Karpas-422 (cell line): ENCODE measurements at regions not wholly inside any gene's neighbourhood (a gene's known extent, or its start where the extent isn't known, plus 50 kb on each side); places are given as distances from the start of the nearest gene placed in this dataset.
"Not testable (repeated sequence)": the region's sequence is repeated elsewhere in the genome, so short reads cannot be mapped to it uniquely, and the experiment has no call there.

Experiments used
- DNase-seq: peaks from one replicate; pipeline ENCODE4 v3.0.0-alpha.2; 2015
- H2AFZ ChIP-seq: fragments of 200-600 bp; sonication (generic); 2 replicates; pipeline ENCODE4 v1.6.1; 2014; ENCODE audit warnings: antibody characterized with exemption, low read length, mixed read lengths
- H3K27ac ChIP-seq: fragments of 200-600 bp; sonication (generic); 2 replicates; pipeline ENCODE4 v1.5.1; 2014; ENCODE audit warnings: mild to moderate bottlenecking, low read length, moderate library complexity
- H3K27me3 ChIP-seq: fragments of 200-600 bp; sonication (generic); 2 replicates; pipeline ENCODE4 v1.6.1; 2014; ENCODE audit warnings: low read length, mixed read lengths
- H3K36me3 ChIP-seq: fragments of 200-600 bp; sonication (generic); 2 replicates; pipeline ENCODE4 v1.6.1; 2014; ENCODE audit warnings: low read length, mixed read lengths; ENCODE audit not compliant: insufficient read depth
- H3K4me1 ChIP-seq: fragments of 200-600 bp; sonication (generic); 2 replicates; pipeline ENCODE4 v1.6.1; 2014; ENCODE audit warnings: mild to moderate bottlenecking, low read length, mixed read lengths
- H3K4me2 ChIP-seq: fragments of 200-600 bp; sonication (generic); 2 replicates; pipeline ENCODE4 v1.6.1; 2014; ENCODE audit warnings: low read length, low read depth, mild to moderate bottlenecking; ENCODE audit not compliant: poor library complexity, severe bottlenecking
- H3K4me3 ChIP-seq: fragments of 200-600 bp; sonication (generic); 2 replicates; pipeline ENCODE4 v1.5.1; 2014; ENCODE audit warnings: mild to moderate bottlenecking, antibody characterized with exemption, low read length, mixed read lengths
- H3K79me2 ChIP-seq: fragments of 200-600 bp; sonication (generic); 2 replicates; pipeline ENCODE4 v1.6.1; 2014; ENCODE audit warnings: mild to moderate bottlenecking, low read length, mixed read lengths
- H3K9ac ChIP-seq: fragments of 200-600 bp; sonication (generic); 2 replicates; pipeline ENCODE4 v1.6.0; 2014; ENCODE audit warnings: low read length
- H3K9me2 ChIP-seq: fragments of 200-600 bp; sonication (generic), shearing (Covaris generic); replicated peaks from 2 replicates; pipeline ENCODE4 v1.6.0; 2014; ENCODE audit warnings: mild to moderate bottlenecking, low read length, moderate library complexity; ENCODE audit not compliant: insufficient read depth
- H3K9me3 ChIP-seq: fragments of 300-700, 200-600 bp; sonication (generic); 2 replicates; pipeline ENCODE4 v1.6.1; 2014; ENCODE audit warnings: low read length, mixed read lengths
- H4K20me1 ChIP-seq: fragments of 200-600 bp; sonication (generic); 2 replicates; pipeline ENCODE4 v1.6.1; 2014; ENCODE audit warnings: mild to moderate bottlenecking, antibody characterized with exemption, low read length, low read depth; ENCODE audit not compliant: insufficient read depth

- H3K79me2 ChIP-seq: no peaks in the 10 kb centered on the region
- no peaks in the 10 kb centered on the region for H3K9me2 ChIP-seq
- no peaks in the 10 kb centered on the region for H3K27me3 ChIP-seq
- H3K9me3 ChIP-seq: no peaks in the 10 kb centered on the region
- no peaks in the 10 kb centered on the region for H4K20me1 ChIP-seq
- no peaks in the 10 kb centered on the region for H3K36me3 ChIP-seq
- no peaks in the 10 kb centered on the region for H3K4me1 ChIP-seq
- H2AFZ ChIP-seq: no peak overlapping the region
- DNase-seq: no peak
- H3K4me3 ChIP-seq: no peak overlapping the region
- no peak overlapping the region for H3K9ac ChIP-seq
- H3K4me2 ChIP-seq: no peak overlapping the region
- no peak overlapping the region for H3K27ac ChIP-seq
These were observed 156.2 kb upstream of the TNRC6C start for GRCh38 chr17:77802333-77802615.

DNA sequence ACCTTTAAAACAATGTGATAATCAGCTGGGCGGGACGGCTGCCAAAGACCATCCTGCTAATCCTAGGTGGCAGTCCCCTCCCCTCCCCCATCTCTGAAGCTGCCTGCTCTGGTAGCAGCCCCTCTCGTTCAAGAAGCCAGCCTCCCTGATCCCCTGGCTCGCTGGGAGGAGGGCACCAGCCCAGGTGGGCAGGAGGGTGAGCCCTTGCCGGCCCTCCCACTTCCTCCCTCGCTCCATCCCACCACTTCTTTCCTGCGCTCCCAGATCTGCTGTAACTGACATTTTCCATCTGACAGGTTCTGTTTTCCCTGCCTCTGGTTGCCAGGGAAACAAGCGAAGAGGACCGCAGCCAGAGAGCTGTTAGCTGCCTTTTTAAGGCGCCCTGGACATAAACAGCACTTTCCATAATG, 155.7 kb upstream of the TNRC6C start:
- Histone ChIP-seq H3K79me2 (no peaks in the 10 kb centered on the region), H3K4me3 (no peak overlapping the region), H3K4me2 (no peak overlapping the region), H3K27me3 (no peaks in the 10 kb centered on the region), H3K9me2 (no peaks in the 10 kb centered on the region), H4K20me1 (no peaks in the 10 kb centered on the region), H3K9ac (no peak overlapping the region), H3K27ac (no peak overlapping the region), H3K4me1 (no peaks in the 10 kb centered on the region), H3K36me3 (no peaks in the 10 kb centered on the region), H3K9me3 (no peaks in the 10 kb centered on the region), H2AFZ (no peak overlapping the region)
- no peak for DNase-seq

- no peak for DNase-seq
These were observed 154.8 kb upstream of the TNRC6C start for GRCh38 chr17:77803726-77804125.

DNA sequence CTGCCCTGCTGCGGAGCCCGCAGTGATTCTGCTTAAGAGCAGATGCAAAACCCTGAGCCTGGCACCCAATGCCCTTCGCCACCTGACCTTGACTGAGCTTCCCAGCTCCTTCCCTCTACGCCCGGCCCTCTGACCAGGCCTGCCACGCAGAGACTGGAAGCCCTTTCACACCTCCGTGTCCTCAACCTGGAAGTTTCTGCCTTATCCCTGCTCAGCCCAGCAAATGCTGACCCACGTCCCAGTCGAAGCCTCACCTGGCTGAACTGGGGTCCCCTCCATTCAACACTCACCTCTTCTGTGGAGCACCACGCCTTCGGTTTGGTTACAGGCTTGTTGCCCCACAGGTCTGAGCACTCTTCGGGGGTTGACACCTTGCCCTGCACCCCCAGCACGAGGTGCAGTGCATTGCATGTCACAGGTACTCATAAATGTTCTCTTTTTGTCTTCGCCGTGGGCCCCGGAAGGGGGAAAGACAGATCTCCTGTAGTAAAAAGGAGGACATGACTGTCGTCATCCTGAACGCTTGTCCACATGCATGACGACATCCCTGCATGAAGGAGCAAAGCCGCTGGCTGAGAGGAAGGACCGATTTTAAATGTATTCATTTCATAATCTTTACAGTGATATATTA, 153.6 kb upstream of the TNRC6C start:
- H3K36me3 ChIP-seq: no peaks in the 10 kb centered on the region
- H3K9me3 ChIP-seq: no peaks in the 10 kb centered on the region
- H3K9ac ChIP-seq: no peak overlapping the region
- no peak for DNase-seq
- no peaks in the 10 kb centered on the region for H3K4me1 ChIP-seq
- no peak overlapping the region for H3K4me2 ChIP-seq
- H2AFZ ChIP-seq: no peak overlapping the region
- no peaks in the 10 kb centered on the region for H4K20me1 ChIP-seq
- no peaks in the 10 kb centered on the region for H3K27me3 ChIP-seq
- H3K79me2 ChIP-seq: no peaks in the 10 kb centered on the region
- H3K27ac ChIP-seq: no peak overlapping the region
- no peaks in the 10 kb centered on the region for H3K9me2 ChIP-seq
- H3K4me3 ChIP-seq: no peak overlapping the region

More at GRCh38 chr17:77803726-77804125, 154.8 kb upstream of the TNRC6C start:
- Histone ChIP-seq H3K79me2 (no peaks in the 10 kb centered on the region), H3K9ac (no peak overlapping the region), H3K9me3 (no peaks in the 10 kb centered on the region), H3K4me1 (no peaks in the 10 kb centered on the region), H3K4me3 (no peak overlapping the region), H3K36me3 (no peaks in the 10 kb centered on the region), H3K27me3 (no peaks in the 10 kb centered on the region), H2AFZ (no peak overlapping the region), H3K27ac (no peak overlapping the region), H3K4me2 (no peak overlapping the region), H3K9me2 (no peaks in the 10 kb centered on the region), H4K20me1 (no peaks in the 10 kb centered on the region)

DNA sequence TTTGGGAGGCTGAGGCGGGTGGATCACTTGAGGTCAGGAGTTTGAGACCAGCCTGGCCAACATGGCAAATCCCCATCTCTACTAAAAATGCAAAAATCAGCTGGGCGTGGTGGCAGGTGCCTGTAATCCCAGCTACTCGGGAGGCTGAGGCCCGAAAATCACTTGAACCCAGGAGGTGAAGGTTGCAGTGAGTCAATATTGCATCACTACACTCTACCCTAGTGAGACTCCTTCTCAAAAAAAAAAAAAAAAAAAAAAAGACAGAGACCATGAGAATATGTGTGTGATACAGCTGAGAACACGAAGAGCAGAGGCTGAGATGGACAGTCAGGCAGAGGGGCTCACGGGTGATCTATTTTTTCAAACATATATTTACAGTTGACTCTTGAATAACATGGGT, 152.5 kb upstream of the TNRC6C start:
- not testable (repeated sequence) for H3K79me2 ChIP-seq, H3K27ac ChIP-seq, H2AFZ ChIP-seq, H3K36me3 ChIP-seq, H4K20me1 ChIP-seq, H3K27me3 ChIP-seq, H3K4me2 ChIP-seq, H3K9me2 ChIP-seq, H3K4me1 ChIP-seq, H3K4me3 ChIP-seq, H3K9me3 ChIP-seq, DNase-seq, H3K9ac ChIP-seq

- H3K4me2 ChIP-seq: no peak overlapping the region
- H3K9me2 ChIP-seq: no peaks in the 10 kb centered on the region
- H3K36me3 ChIP-seq: no peaks in the 10 kb centered on the region
- no peaks in the 10 kb centered on the region for H4K20me1 ChIP-seq
- H3K79me2 ChIP-seq: no peaks in the 10 kb centered on the region
- no peak overlapping the region for H3K4me3 ChIP-seq
- no peaks in the 10 kb centered on the region for H3K4me1 ChIP-seq
- H3K9me3 ChIP-seq: no peaks in the 10 kb centered on the region
- H2AFZ ChIP-seq: no peak overlapping the region
- H3K9ac ChIP-seq: no peak overlapping the region
- no peak overlapping the region for H3K27ac ChIP-seq
- H3K27me3 ChIP-seq: no peaks in the 10 kb centered on the region
- DNase-seq: no peak
These were observed 151.3 kb upstream of the TNRC6C start for GRCh38 chr17:77807051-77807745.

GRCh38 chr17:77807746-77808441, 150.6 kb upstream of the TNRC6C start:
- Histone ChIP-seq H3K27me3 (no peaks in the 10 kb centered on the region), H3K9me2 (no peaks in the 10 kb centered on the region), H3K79me2 (no peaks in the 10 kb centered on the region), H3K4me3 (no peak overlapping the region), H4K20me1 (no peaks in the 10 kb centered on the region), H3K4me2 (no peak overlapping the region), H3K27ac (no peak overlapping the region), H3K9me3 (no peaks in the 10 kb centered on the region), H3K4me1 (no peaks in the 10 kb centered on the region), H3K36me3 (no peaks in the 10 kb centered on the region), H2AFZ (no peak overlapping the region), H3K9ac (no peak overlapping the region)
- DNase-seq: no peak

DNA sequence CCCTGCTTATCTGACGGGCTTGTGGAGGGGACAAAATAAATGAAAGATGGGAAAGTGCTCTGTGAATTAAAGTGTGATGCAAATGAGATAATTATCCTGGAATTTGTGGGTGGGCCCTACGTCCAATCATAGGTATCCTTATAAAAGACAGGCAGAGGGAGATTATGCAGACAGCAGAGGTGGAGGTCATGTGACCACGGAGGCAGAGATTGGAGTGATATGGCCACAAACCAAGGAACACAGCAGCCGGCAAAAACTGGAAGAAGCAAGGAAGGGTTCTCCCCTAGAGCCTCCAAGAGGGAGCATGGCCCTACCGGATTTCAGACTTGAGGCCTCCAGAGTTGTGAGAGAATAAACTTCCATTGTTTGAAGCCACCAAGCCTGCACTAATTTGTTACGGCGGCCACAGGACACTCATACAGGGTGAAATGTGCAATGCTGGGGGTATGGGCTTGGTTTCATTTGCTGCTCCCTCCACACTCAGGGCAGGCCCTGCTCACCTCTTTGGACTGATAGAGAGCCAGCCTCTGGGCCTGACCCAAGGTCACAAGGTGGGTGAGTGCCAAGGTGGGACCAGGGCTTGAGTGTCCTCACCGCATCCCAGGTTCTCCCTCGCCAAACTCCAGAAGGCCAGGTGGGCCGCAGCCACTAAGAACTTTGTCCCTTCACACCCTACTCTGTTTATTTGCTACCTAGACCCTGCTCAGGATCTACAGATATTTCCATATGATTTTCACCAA, 149.6 kb upstream of the TNRC6C start:
- no peaks in the 10 kb centered on the region for H3K36me3 ChIP-seq
- no peaks in the 10 kb centered on the region for H3K9me2 ChIP-seq
- no peak overlapping the region for H2AFZ ChIP-seq
- H3K4me3 ChIP-seq: no peak overlapping the region
- H3K9ac ChIP-seq: no peak overlapping the region
- no peaks in the 10 kb centered on the region for H3K27me3 ChIP-seq
- H4K20me1 ChIP-seq: no peaks in the 10 kb centered on the region
- H3K4me2 ChIP-seq: no peak overlapping the region
- no peaks in the 10 kb centered on the region for H3K4me1 ChIP-seq
- no peak overlapping the region for H3K27ac ChIP-seq
- H3K79me2 ChIP-seq: no peaks in the 10 kb centered on the region
- DNase-seq: no peak
- no peaks in the 10 kb centered on the region for H3K9me3 ChIP-seq
